WTC11 (cell line): ENCODE measurements at regions not wholly inside any gene's neighbourhood (a gene's known extent, or its start where the extent isn't known, plus 50 kb on each side); places are given as distances from the start of the nearest gene placed in this dataset.

Experiments used
- ATAC-seq: fragments of 200-7000 bp; cut with Tn5 transposase; 2 replicates; pipeline ENCODE4 v1.10.0; 2021; ENCODE audit warnings: mild to moderate bottlenecking, moderate library complexity
- CTCF ChIA-PET: fragments of 300-600 bp; sonication (Branson Sonifier 250); formaldehyde crosslinking; loops from one replicate; lab custom pipeline; 2021; ENCODE audit warnings: antibody characterized with exemption; lab: Charles Lee
- POLR2A ChIA-PET: fragments of 350-600 bp; sonication (Branson Sonifier 250); formaldehyde crosslinking; loops from one replicate; lab custom pipeline; 2021; ENCODE audit warnings: antibody characterized with exemption; lab: Charles Lee
- DNase-seq: peaks from one replicate; pipeline ENCODE4 v3.0.0; 2021; ENCODE audit warnings: low spot score
- H3K27ac Mint-ChIP-seq: 2 replicates; pipeline ENCODE4 v1.8.0; 2021; ENCODE audit warnings: mixed read lengths
- H3K27me3 Mint-ChIP-seq: 2 replicates; pipeline ENCODE4 v1.8.0; 2021; ENCODE audit warnings: low read depth, mild to moderate bottlenecking, moderate library complexity, mixed read lengths
- H3K36me3 Mint-ChIP-seq: 2 replicates; pipeline ENCODE4 v1.8.0; 2021; ENCODE audit warnings: mixed read lengths
- H3K4me1 Mint-ChIP-seq: 2 replicates; pipeline ENCODE4 v1.8.0; 2022; ENCODE audit warnings: mixed read lengths
- H3K4me3 Mint-ChIP-seq: 2 replicates; pipeline ENCODE4 v1.8.0; 2021; ENCODE audit warnings: mild to moderate bottlenecking, moderate library complexity, mixed read lengths
- H3K9me3 Mint-ChIP-seq: 2 replicates; pipeline ENCODE4 v1.8.0; 2021; ENCODE audit warnings: mixed read lengths
- ATF6 ChIP-seq: sonication (generic); formaldehyde crosslinking; IDR thresholded peaks from 2 replicates; pipeline ENCODE4 v1.8.1; 2023; ENCODE audit warnings: mild to moderate bottlenecking, missing genetic modification reagents
- CREM ChIP-seq: sonication (generic); formaldehyde crosslinking; IDR thresholded peaks from 2 replicates; pipeline ENCODE4 v1.8.1; 2022; ENCODE audit warnings: mild to moderate bottlenecking, missing genetic modification reagents, moderate library complexity
- ETV6 ChIP-seq: sonication (generic); formaldehyde crosslinking; IDR thresholded peaks from 2 replicates; pipeline ENCODE4 v1.8.1; 2022; ENCODE audit warnings: mild to moderate bottlenecking, missing genetic modification reagents
- FOXP4 ChIP-seq: sonication (generic); formaldehyde crosslinking; IDR thresholded peaks from 2 replicates; pipeline ENCODE4 v1.8.0; 2022; ENCODE audit warnings: mild to moderate bottlenecking, missing genetic modification reagents
- GTF2I ChIP-seq: fragments of 250-450 bp; sonication (Bioruptor Pico); conservative IDR thresholded peaks from 2 replicates; pipeline ENCODE4 v1.4.0; 2021; ENCODE audit warnings: mild to moderate bottlenecking
- KAT7 ChIP-seq: sonication (generic); formaldehyde crosslinking; IDR thresholded peaks from 2 replicates; pipeline ENCODE4 v1.8.1; 2023; ENCODE audit warnings: missing genetic modification reagents, mild to moderate bottlenecking, borderline replicate concordance
- SMAD4 ChIP-seq: sonication (generic); formaldehyde crosslinking; IDR thresholded peaks from 2 replicates; pipeline ENCODE4 v1.8.0; 2022; ENCODE audit warnings: mild to moderate bottlenecking, missing genetic modification reagents
- TEAD1 ChIP-seq: sonication (generic); formaldehyde crosslinking; IDR thresholded peaks from 2 replicates; pipeline ENCODE4 v1.8.0; 2022; ENCODE audit warnings: mild to moderate bottlenecking, missing genetic modification reagents
- ZNF121 ChIP-seq: sonication (generic); formaldehyde crosslinking; IDR thresholded peaks from 2 replicates; pipeline ENCODE4 v1.8.0; 2023; ENCODE audit warnings: missing genetic modification reagents
- ZNF532 ChIP-seq: fragments of 250-450 bp; sonication (Bioruptor Pico); IDR thresholded peaks from 2 replicates; pipeline ENCODE4 v1.9.0; 2021; ENCODE audit warnings: mild to moderate bottlenecking, borderline replicate concordance
- TF ChIP-seq, protein P1 (sequence below): sonication (generic); formaldehyde crosslinking; IDR thresholded peaks from 2 replicates; pipeline ENCODE4 v1.8.1; 2023; ENCODE audit warnings: mild to moderate bottlenecking, moderate library complexity, missing genetic modification reagents
- TF ChIP-seq, protein P2 (sequence below): fragments of 250-450 bp; sonication (Bioruptor Pico); IDR thresholded peaks from 2 replicates; pipeline ENCODE4 v1.9.0; 2021; ENCODE audit warnings: mild to moderate bottlenecking
- TF ChIP-seq, protein P3 (sequence below): sonication (generic); formaldehyde crosslinking; IDR thresholded peaks from 2 replicates; pipeline ENCODE4 v1.8.0; 2023; ENCODE audit warnings: missing genetic modification reagents, mild to moderate bottlenecking, borderline replicate concordance
- TF ChIP-seq, protein P4 (sequence below): sonication (generic); formaldehyde crosslinking; IDR thresholded peaks from 2 replicates; pipeline ENCODE4 v1.8.1; 2023; ENCODE audit warnings: mild to moderate bottlenecking, missing genetic modification reagents, moderate library complexity

- ATAC-seq (no peak), DNase-seq (no peak)
- Mint-ChIP-seq H3K27me3 (no peaks in the 10 kb centered on the region), H3K36me3 (peaks cover 20% of the 10 kb centered on the region), H3K4me1 (peaks cover 23% of the 10 kb centered on the region), H3K4me3 (no peak overlapping the region), H3K9me3 (peaks cover 24% of the 10 kb centered on the region), H3K27ac (no peak overlapping the region)
- ChIA-PET CTCF (no interaction called here), POLR2A (no interaction called here)
- TF ChIP-seq SMAD4 (no peak), ETV6 (CRISPR knock-in tag) (no peak), ZNF532 (CRISPR knock-in tag) (no peak), GTF2I (CRISPR knock-in tag) (no peak), KAT7 (CRISPR knock-in tag) (no peak), FOXP4 (no peak), CREM (CRISPR knock-in tag) (no peak), ATF6 (CRISPR knock-in tag) (no peak), ZNF121 (no peak), TEAD1 (CRISPR knock-in tag) (no peak)
- TF ChIP-seq, protein P1, sequence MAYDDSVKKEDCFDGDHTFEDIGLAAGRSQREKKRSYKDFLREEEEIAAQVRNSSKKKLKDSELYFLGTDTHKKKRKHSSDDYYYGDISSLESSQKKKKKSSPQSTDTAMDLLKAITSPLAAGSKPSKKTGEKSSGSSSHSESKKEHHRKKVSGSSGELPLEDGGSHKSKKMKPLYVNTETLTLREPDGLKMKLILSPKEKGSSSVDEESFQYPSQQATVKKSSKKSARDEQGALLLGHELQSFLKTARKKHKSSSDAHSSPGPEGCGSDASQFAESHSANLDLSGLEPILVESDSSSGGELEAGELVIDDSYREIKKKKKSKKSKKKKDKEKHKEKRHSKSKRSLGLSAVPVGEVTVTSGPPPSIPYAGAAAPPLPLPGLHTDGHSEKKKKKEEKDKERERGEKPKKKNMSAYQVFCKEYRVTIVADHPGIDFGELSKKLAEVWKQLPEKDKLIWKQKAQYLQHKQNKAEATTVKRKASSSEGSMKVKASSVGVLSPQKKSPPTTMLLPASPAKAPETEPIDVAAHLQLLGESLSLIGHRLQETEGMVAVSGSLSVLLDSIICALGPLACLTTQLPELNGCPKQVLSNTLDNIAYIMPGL (CRISPR knock-in tag): no peak
- TF ChIP-seq, protein P2, sequence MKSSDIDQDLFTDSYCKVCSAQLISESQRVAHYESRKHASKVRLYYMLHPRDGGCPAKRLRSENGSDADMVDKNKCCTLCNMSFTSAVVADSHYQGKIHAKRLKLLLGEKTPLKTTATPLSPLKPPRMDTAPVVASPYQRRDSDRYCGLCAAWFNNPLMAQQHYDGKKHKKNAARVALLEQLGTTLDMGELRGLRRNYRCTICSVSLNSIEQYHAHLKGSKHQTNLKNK: no peak
- TF ChIP-seq, protein P3, sequence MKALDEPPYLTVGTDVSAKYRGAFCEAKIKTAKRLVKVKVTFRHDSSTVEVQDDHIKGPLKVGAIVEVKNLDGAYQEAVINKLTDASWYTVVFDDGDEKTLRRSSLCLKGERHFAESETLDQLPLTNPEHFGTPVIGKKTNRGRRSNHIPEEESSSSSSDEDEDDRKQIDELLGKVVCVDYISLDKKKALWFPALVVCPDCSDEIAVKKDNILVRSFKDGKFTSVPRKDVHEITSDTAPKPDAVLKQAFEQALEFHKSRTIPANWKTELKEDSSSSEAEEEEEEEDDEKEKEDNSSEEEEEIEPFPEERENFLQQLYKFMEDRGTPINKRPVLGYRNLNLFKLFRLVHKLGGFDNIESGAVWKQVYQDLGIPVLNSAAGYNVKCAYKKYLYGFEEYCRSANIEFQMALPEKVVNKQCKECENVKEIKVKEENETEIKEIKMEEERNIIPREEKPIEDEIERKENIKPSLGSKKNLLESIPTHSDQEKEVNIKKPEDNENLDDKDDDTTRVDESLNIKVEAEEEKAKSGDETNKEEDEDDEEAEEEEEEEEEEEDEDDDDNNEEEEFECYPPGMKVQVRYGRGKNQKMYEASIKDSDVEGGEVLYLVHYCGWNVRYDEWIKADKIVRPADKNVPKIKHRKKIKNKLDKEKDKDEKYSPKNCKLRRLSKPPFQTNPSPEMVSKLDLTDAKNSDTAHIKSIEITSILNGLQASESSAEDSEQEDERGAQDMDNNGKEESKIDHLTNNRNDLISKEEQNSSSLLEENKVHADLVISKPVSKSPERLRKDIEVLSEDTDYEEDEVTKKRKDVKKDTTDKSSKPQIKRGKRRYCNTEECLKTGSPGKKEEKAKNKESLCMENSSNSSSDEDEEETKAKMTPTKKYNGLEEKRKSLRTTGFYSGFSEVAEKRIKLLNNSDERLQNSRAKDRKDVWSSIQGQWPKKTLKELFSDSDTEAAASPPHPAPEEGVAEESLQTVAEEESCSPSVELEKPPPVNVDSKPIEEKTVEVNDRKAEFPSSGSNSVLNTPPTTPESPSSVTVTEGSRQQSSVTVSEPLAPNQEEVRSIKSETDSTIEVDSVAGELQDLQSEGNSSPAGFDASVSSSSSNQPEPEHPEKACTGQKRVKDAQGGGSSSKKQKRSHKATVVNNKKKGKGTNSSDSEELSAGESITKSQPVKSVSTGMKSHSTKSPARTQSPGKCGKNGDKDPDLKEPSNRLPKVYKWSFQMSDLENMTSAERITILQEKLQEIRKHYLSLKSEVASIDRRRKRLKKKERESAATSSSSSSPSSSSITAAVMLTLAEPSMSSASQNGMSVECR (CRISPR knock-in tag): no peak
- TF ChIP-seq, protein P4, sequence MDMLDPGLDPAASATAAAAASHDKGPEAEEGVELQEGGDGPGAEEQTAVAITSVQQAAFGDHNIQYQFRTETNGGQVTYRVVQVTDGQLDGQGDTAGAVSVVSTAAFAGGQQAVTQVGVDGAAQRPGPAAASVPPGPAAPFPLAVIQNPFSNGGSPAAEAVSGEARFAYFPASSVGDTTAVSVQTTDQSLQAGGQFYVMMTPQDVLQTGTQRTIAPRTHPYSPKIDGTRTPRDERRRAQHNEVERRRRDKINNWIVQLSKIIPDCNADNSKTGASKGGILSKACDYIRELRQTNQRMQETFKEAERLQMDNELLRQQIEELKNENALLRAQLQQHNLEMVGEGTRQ (CRISPR knock-in tag): no peak
These were observed 432.7 kb upstream of the TRIB2 start for GRCh38 chr2:12284037-12284436.
